ENCODE measurements at regions not wholly inside any gene's neighbourhood (a gene's known extent, or its start where the extent isn't known, plus 50 kb on each side); places are given as distances from the start of the nearest gene placed in this dataset.
"Not testable (repeated sequence)": the region's sequence is repeated elsewhere in the genome, so short reads cannot be mapped to it uniquely, and the experiment has no call there.

DNA sequence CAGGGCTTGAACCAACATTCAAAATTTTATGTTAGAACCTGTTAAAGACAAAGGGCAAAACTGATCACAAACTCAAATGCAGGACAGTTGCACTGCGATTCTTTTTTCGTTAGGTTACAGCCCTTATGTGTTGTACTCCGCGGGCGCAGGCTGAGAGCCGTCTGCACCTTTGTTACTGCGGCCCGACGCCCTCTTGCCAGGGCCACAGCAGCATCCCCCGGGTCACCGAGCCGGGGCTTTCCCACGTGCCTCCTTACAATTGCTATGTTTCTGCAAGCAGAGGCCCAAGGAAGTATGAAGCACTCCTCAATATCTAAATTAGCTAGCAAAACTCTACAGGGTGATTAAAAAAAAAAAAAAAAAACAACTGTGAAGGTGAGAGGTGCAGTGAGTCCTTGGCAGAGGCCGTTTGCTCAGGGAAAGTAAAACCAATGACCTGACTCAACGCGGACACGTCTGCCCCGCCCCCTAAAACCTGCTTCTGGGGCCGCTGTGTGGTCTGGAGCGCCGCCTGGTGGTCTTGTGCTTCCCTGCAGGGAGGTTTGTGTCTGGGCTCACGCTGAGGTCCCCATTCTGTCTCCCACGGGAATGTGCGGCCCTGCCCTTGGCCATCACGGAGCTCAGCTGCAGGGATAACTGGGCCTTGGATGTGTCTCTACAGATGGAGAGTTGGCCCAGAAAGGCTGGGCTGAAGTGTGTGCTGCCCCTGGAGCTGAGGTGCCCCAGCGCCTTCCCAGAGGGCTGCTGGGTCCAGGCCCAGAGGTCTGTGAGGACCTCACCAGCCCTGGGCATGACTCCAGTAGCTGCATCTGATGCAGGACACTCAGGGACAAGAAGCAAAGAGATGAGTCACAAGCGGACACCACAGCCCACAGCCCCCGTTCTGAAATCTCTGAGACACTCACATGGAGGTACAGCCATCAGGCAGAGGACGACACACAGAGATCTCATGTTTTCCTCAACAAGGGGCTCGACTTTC is 418.5 kb downstream of the TMEM121 start:
- DNase-seq (peak; percentile 80), ATAC-seq (peak; percentile 83 to 84)
- no peaks in the 10 kb centered on the region for H3K4me1 ChIP-seq
- no peaks in the 10 kb centered on the region for H3K27me3 ChIP-seq (ENCODE audit: low read depth)
- H3K36me3 ChIP-seq: no peaks in the 10 kb centered on the region
- TF ChIP-seq CTCF (IDR thresholded peaks at IDR 0.05): peak; percentile 77
- peaks cover under 1% of the 10 kb centered on the region for H3K9me3 ChIP-seq
- no peak overlapping the region for H3K27ac ChIP-seq
- no peak overlapping the region for H3K4me3 ChIP-seq
- intact Hi-C loops (cut with DNase I): no loop called here

GRCh38 chr14:105945896-105946295 is 419.5 kb downstream of the TMEM121 start:
- no peak for TF ChIP-seq CTCF (IDR thresholded peaks at IDR 0.05)
- DNase-seq (no peak), ATAC-seq (no peak)
- Histone ChIP-seq H3K27me3 (ENCODE audit: low read depth) (peaks cover 4% of the 10 kb centered on the region), H3K27ac (no peak overlapping the region), H3K36me3 (no peaks in the 10 kb centered on the region), H3K4me3 (no peak overlapping the region), H3K4me1 (no peaks in the 10 kb centered on the region), H3K9me3 (no peaks in the 10 kb centered on the region)
- intact Hi-C loops (cut with DNase I): no loop called here

GRCh38 chr14:105947599-105947998 is 421.2 kb downstream of the TMEM121 start:
- no peaks in the 10 kb centered on the region for H3K4me1 ChIP-seq
- H3K36me3 ChIP-seq: no peaks in the 10 kb centered on the region
- TF ChIP-seq CTCF (IDR thresholded peaks at IDR 0.05): no peak
- H3K4me3 ChIP-seq: no peak overlapping the region
- intact Hi-C loops (cut with DNase I): no loop called here
- no peak overlapping the region for H3K27ac ChIP-seq
- ATAC-seq (peak; percentile 41 to 50), DNase-seq (no peak)
- peaks cover 10% of the 10 kb centered on the region for H3K27me3 ChIP-seq (ENCODE audit: low read depth)
- no peaks in the 10 kb centered on the region for H3K9me3 ChIP-seq

DNA sequence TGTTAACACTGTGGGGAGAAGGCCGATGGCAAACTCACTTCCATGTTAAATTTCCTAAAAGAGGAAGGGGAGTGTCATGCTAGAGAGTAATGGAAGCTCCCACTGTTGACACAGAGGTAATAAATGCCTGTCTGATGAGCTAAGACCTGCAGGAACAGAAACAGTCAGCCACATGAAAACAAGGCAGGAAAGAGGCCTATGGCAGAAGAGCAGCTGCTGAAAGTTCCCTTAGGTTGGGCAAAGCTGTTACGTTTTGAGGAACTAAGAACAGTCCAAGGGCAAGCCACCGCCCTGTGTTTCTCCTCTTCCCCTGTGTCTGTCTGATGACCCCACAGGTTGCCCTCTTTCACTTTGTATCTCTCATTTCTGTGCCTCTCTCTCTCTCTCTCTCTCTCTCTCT is 422.6 kb downstream of the TMEM121 start:
- H3K4me1 ChIP-seq; H3K27ac ChIP-seq; intact Hi-C loops (cut with DNase I); H3K36me3 ChIP-seq; H3K9me3 ChIP-seq; DNase-seq; H3K4me3 ChIP-seq: not testable (repeated sequence)
- peaks cover 19% of the 10 kb centered on the region for H3K27me3 ChIP-seq (ENCODE audit: low read depth)
- ATAC-seq: peak in 1 of 2 donors; percentile 70

DNA sequence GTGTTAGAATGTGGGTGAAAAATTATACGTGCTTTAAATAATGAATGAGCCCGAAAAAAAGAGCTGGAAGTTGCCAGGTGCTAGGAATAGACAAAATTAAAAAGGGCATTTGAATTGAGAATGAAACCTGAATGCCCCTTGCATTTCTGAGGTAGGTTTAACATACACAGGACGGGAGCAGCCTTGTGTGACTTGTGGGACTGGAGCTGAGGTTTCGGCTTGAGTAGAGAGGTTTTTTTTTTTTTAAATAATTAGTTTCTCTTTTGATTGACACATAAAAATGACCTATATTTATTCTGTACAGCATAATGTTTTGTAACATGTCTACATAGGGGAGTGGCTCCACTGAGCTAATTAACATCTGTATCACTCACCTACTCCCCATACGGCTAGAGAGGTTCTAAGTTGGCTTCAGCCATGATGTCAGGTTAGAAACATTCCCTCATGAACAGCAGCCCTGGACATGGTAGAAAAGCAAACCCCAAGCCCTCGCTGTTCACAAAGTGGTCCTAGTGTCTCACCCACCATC is 424.0 kb downstream of the TMEM121 start:
- H3K4me1 ChIP-seq; H3K36me3 ChIP-seq; intact Hi-C loops (cut with DNase I); H3K9me3 ChIP-seq; H3K27ac ChIP-seq; H3K4me3 ChIP-seq; ATAC-seq; DNase-seq: not testable (repeated sequence)
- H3K27me3 ChIP-seq (ENCODE audit: low read depth): peaks cover 19% of the 10 kb centered on the region

- Histone ChIP-seq H3K27me3 (ENCODE audit: low read depth) (peaks cover 19% of the 10 kb centered on the region), H3K4me1 (no peaks in the 10 kb centered on the region), H3K27ac (no peak overlapping the region), H3K9me3 (no peaks in the 10 kb centered on the region), H3K4me3 (no peak overlapping the region), H3K36me3 (no peaks in the 10 kb centered on the region)
- DNase-seq (no peak), ATAC-seq (no peak)
- intact Hi-C loops (cut with DNase I): no loop called here
- no peak for TF ChIP-seq CTCF (IDR thresholded peaks at IDR 0.05)
Measured at GRCh38 chr14:105951399-105951798, 425.0 kb downstream of the TMEM121 start.

Data from lower lobe of right lung (tissue), 2 donors.